ENCODE measurements at regions not wholly inside any gene's neighbourhood (a gene's known extent, or its start where the extent isn't known, plus 50 kb on each side); places are given as distances from the start of the nearest gene placed in this dataset.

GRCh38 chr5:155295111-155295510 is 281.6 kb downstream of the KIF4B start:
- no peak for TF ChIP-seq CTCF (IDR thresholded peaks at IDR 0.05; ENCODE audit: low read depth, low read length, missing input control)
- no peak for TF ChIP-seq JUND (IDR thresholded peaks at IDR 0.05)
- no peak for TF ChIP-seq EGR1 (IDR thresholded peaks at IDR 0.05; ENCODE audit: low read depth in 2 of 2)
- TF ChIP-seq, protein P1, sequence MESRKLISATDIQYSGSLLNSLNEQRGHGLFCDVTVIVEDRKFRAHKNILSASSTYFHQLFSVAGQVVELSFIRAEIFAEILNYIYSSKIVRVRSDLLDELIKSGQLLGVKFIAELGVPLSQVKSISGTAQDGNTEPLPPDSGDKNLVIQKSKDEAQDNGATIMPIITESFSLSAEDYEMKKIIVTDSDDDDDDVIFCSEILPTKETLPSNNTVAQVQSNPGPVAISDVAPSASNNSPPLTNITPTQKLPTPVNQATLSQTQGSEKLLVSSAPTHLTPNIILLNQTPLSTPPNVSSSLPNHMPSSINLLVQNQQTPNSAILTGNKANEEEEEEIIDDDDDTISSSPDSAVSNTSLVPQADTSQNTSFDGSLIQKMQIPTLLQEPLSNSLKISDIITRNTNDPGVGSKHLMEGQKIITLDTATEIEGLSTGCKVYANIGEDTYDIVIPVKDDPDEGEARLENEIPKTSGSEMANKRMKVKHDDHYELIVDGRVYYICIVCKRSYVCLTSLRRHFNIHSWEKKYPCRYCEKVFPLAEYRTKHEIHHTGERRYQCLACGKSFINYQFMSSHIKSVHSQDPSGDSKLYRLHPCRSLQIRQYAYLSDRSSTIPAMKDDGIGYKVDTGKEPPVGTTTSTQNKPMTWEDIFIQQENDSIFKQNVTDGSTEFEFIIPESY (IDR thresholded peaks at IDR 0.05), result no peak
- H3K36me3 ChIP-seq (ENCODE audit: control insufficient read depth in 4 of 4, insufficient read depth in 3 of 4, low read depth in 1 of 4, low read length in 3 of 4), result no peaks in the 10 kb centered on the region
- no peak for DNase-seq (ENCODE audit: low spot score)
- H3K27ac ChIP-seq (ENCODE audit: low read depth in 1 of 2, low read length in 2 of 2), result no peak overlapping the region
- H3K4me1 ChIP-seq (ENCODE audit: control insufficient read depth in 4 of 4, insufficient read depth in 4 of 4, low read length in 3 of 4), result peaks cover 0 to 9% (median 8%) of the 10 kb centered on the region in 4 donors
- H3K27me3 ChIP-seq (ENCODE audit: control insufficient read depth in 4 of 4, insufficient read depth in 4 of 4, low read length in 3 of 4), result no peaks in the 10 kb centered on the region
- no peak overlapping the region for H3K4me3 ChIP-seq (ENCODE audit: low read depth in 1 of 3, low read length in 3 of 3)
- WGBS, result 76% methylated on average over 1 of the region's 1 CpG
- no peaks in the 10 kb centered on the region for H3K9me3 ChIP-seq (ENCODE audit: control insufficient read depth in 4 of 4, low read length in 3 of 4)
- no peak overlapping the region for H3K9ac ChIP-seq (ENCODE audit: low read depth in 1 of 2, low read length in 2 of 2)

DNA sequence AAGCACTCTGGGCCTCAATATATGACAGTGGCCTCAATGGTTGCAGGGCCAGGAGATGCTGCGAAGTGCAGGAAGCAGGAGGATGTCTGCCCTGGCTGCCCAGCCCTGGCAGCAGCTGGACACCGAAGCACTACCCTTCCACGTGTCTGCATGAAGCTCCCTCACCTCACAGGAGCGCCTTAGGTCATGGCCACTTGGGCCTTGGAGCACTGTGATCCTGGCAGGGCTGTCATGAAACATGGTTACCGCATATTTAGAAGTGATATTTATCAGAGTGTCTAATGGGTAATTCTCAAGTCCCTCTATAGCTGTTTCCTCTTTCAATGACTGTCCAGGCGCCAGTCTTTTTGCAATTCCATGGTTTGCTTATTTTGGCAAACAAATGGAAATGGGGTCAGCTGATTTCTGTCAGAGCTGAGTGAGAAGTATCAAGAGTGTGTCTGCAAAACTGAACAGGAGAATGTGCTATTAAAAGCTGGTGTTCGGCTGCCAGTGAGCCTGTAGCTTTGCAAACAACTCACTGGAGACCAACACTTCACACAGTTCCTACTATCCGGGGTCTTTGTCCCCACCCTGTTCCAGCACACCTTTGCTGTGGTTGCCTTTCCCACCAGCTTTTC is 285.9 kb downstream of the KIF4B start:
- Histone ChIP-seq H3K4me1 (ENCODE audit: control insufficient read depth in 4 of 4, insufficient read depth in 4 of 4, low read length in 3 of 4) (peaks cover 0 to 9% (median 8%) of the 10 kb centered on the region in 4 donors), H3K9me3 (ENCODE audit: control insufficient read depth in 4 of 4, low read length in 3 of 4) (no peaks in the 10 kb centered on the region), H3K9ac (ENCODE audit: low read depth in 1 of 2, low read length in 2 of 2) (no peak overlapping the region), H3K36me3 (ENCODE audit: control insufficient read depth in 4 of 4, insufficient read depth in 3 of 4, low read depth in 1 of 4, low read length in 3 of 4) (no peaks in the 10 kb centered on the region), H3K27me3 (ENCODE audit: control insufficient read depth in 4 of 4, insufficient read depth in 4 of 4, low read length in 3 of 4) (no peaks in the 10 kb centered on the region), H3K27ac (ENCODE audit: low read depth in 1 of 2, low read length in 2 of 2) (peak overlapping the region in 1 of 2 donors; percentile 31), H3K4me3 (ENCODE audit: low read depth in 1 of 3, low read length in 3 of 3) (no peak overlapping the region)
- DNase-seq (ENCODE audit: low spot score), result no peak
- TF ChIP-seq EGR1 (IDR thresholded peaks at IDR 0.05; ENCODE audit: low read depth in 2 of 2), result no peak
- peak in 1 of 2 donors; percentile 56 for TF ChIP-seq RXRA (IDR thresholded peaks at IDR 0.05)
- TF ChIP-seq RAD21 (IDR thresholded peaks at IDR 0.05), result peak; percentile 21 to 40
- 34% methylated on average over 8 of the region's 8 CpGs for whole genome bisulfite sequencing

GRCh38 chr5:155303120-155303519 is 289.6 kb downstream of the KIF4B start:
- 52% methylated on average over 3 of the region's 3 CpGs for WGBS
- Histone ChIP-seq H3K4me3 (ENCODE audit: low read depth in 1 of 3, low read length in 3 of 3) (no peak overlapping the region), H3K36me3 (ENCODE audit: control insufficient read depth in 4 of 4, insufficient read depth in 3 of 4, low read depth in 1 of 4, low read length in 3 of 4) (no peaks in the 10 kb centered on the region), H3K9ac (ENCODE audit: low read depth in 1 of 2, low read length in 2 of 2) (no peak overlapping the region), H3K9me3 (ENCODE audit: control insufficient read depth in 4 of 4, low read length in 3 of 4) (no peaks in the 10 kb centered on the region), H3K4me1 (ENCODE audit: control insufficient read depth in 4 of 4, insufficient read depth in 4 of 4, low read length in 3 of 4) (peaks cover 0 to 9% (median 8%) of the 10 kb centered on the region in 4 donors), H3K27ac (ENCODE audit: low read depth in 1 of 2, low read length in 2 of 2) (no peak overlapping the region), H3K27me3 (ENCODE audit: control insufficient read depth in 4 of 4, insufficient read depth in 4 of 4, low read length in 3 of 4) (no peaks in the 10 kb centered on the region)
- DNase-seq (ENCODE audit: low spot score), result no peak
- TF ChIP-seq SP1 (IDR thresholded peaks at IDR 0.05) (no peak), MAX (IDR thresholded peaks at IDR 0.05) (no peak)

- WGBS, result 97% methylated on average over 3 of the region's 3 CpGs
- no peak for DNase-seq (ENCODE audit: low spot score)
These were observed 293.7 kb downstream of the KIF4B start for GRCh38 chr5:155307229-155307628.

More at GRCh38 chr5:155307229-155307628, 293.7 kb downstream of the KIF4B start:
- Histone ChIP-seq H3K9me3 (ENCODE audit: control insufficient read depth in 4 of 4, low read length in 3 of 4) (no peaks in the 10 kb centered on the region), H3K4me1 (ENCODE audit: control insufficient read depth in 4 of 4, insufficient read depth in 4 of 4, low read length in 3 of 4) (no peaks in the 10 kb centered on the region), H3K36me3 (ENCODE audit: control insufficient read depth in 4 of 4, insufficient read depth in 3 of 4, low read depth in 1 of 4, low read length in 3 of 4) (no peaks in the 10 kb centered on the region), H3K27me3 (ENCODE audit: control insufficient read depth in 4 of 4, insufficient read depth in 4 of 4, low read length in 3 of 4) (no peaks in the 10 kb centered on the region), H3K9ac (ENCODE audit: low read depth in 1 of 2, low read length in 2 of 2) (no peak overlapping the region), H3K4me3 (ENCODE audit: low read depth in 1 of 3, low read length in 3 of 3) (no peak overlapping the region), H3K27ac (ENCODE audit: low read depth in 1 of 2, low read length in 2 of 2) (no peak overlapping the region)
- TF ChIP-seq NR2F2 (IDR thresholded peaks at IDR 0.05) (no peak), ATF3 (IDR thresholded peaks at IDR 0.05) (no peak), FOXA2 (IDR thresholded peaks at IDR 0.05) (no peak), HNF4A (conservative IDR thresholded peaks at IDR 0.05) (no peak), YY1 (IDR thresholded peaks at IDR 0.05) (no peak), HNF4G (IDR thresholded peaks at IDR 0.05) (no peak), EGR1 (IDR thresholded peaks at IDR 0.05; ENCODE audit: low read depth in 2 of 2) (no peak), RAD21 (IDR thresholded peaks at IDR 0.05) (no peak), CTCF (IDR thresholded peaks at IDR 0.05; ENCODE audit: low read depth, low read length, missing input control) (no peak), GABPA (IDR thresholded peaks at IDR 0.05 in 1 of 2, conservative IDR thresholded peaks at IDR 0.05 in 1 of 2) (no peak), SP1 (IDR thresholded peaks at IDR 0.05) (no peak), RXRA (IDR thresholded peaks at IDR 0.05) (no peak)

Measured in liver (tissue), 8 donors.